ENCODE measurements at regions not wholly inside any gene's neighbourhood (a gene's known extent, or its start where the extent isn't known, plus 50 kb on each side); places are given as distances from the start of the nearest gene placed in this dataset.

GRCh38 chr13:106996867-106997618, 429.1 kb upstream of the ARGLU1 start:
- H3F3A ChIP-seq (ENCODE audit: insufficient read depth): no peaks in the 10 kb centered on the region
- no peak for TF ChIP-seq EZH2phosphoT487 (conservative IDR thresholded peaks at IDR 0.05; ENCODE audit: low read length)
- TF ChIP-seq, protein P1, sequence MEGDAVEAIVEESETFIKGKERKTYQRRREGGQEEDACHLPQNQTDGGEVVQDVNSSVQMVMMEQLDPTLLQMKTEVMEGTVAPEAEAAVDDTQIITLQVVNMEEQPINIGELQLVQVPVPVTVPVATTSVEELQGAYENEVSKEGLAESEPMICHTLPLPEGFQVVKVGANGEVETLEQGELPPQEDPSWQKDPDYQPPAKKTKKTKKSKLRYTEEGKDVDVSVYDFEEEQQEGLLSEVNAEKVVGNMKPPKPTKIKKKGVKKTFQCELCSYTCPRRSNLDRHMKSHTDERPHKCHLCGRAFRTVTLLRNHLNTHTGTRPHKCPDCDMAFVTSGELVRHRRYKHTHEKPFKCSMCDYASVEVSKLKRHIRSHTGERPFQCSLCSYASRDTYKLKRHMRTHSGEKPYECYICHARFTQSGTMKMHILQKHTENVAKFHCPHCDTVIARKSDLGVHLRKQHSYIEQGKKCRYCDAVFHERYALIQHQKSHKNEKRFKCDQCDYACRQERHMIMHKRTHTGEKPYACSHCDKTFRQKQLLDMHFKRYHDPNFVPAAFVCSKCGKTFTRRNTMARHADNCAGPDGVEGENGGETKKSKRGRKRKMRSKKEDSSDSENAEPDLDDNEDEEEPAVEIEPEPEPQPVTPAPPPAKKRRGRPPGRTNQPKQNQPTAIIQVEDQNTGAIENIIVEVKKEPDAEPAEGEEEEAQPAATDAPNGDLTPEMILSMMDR (IDR thresholded peaks at IDR 0.05; ENCODE audit: insufficient read depth, low read length, poor library complexity, severe bottlenecking): no peak

DNA sequence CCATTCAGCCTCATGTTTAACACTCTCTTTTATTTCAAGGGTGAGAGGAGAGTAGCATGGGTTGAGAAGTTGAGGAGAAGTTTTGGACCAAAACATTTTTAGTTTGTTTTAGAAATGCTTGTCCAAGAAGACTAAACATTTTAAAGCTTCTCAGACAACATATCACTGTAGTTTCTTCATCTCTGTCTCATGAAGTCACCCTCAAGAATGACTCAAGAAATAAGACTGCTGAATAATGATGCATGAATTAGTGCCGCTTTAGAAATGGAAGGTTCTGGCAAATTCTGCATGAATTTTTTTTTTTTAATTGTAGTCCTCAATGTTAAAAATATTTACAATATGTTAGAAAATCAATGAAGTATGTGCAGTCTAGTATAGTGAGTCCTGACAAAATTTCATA, 422.7 kb upstream of the ARGLU1 start:
- Histone ChIP-seq H3F3A (ENCODE audit: insufficient read depth) (no peaks in the 10 kb centered on the region), H3K27ac (ENCODE audit: low read depth, low read length) (no peak overlapping the region), H3K79me2 (ENCODE audit: insufficient read depth, low read length) (no peaks in the 10 kb centered on the region), H3K27me3 (ENCODE audit: low read length) (no peaks in the 10 kb centered on the region), H3K9me3 (ENCODE audit: insufficient read depth, low read length) (no peaks in the 10 kb centered on the region), H4K20me1 (ENCODE audit: low read depth, low read length) (no peaks in the 10 kb centered on the region), H2AFZ (ENCODE audit: low read depth, low read length, severe bottlenecking) (no peak overlapping the region), H3K36me3 (ENCODE audit: low read length) (no peaks in the 10 kb centered on the region), H3K4me2 (ENCODE audit: low read depth, low read length, poor library complexity, severe bottlenecking) (no peak overlapping the region), H3K9ac (ENCODE audit: low read length) (no peak overlapping the region), H3K9me2 (replicated peaks; ENCODE audit: insufficient read depth, low read length) (no peaks in the 10 kb centered on the region), H3K4me3 (ENCODE audit: insufficient read depth, low read length, poor library complexity, severe bottlenecking) (no peak overlapping the region)
- TF ChIP-seq, protein P1 (IDR thresholded peaks at IDR 0.05; ENCODE audit: insufficient read depth, low read length, poor library complexity, severe bottlenecking): no peak
- no peak for TF ChIP-seq EZH2phosphoT487 (conservative IDR thresholded peaks at IDR 0.05; ENCODE audit: low read length)

More at GRCh38 chr13:106996867-106997618, 429.1 kb upstream of the ARGLU1 start:
- no peaks in the 10 kb centered on the region for H3K36me3 ChIP-seq (ENCODE audit: low read length)
- H3K9me2 ChIP-seq (replicated peaks; ENCODE audit: insufficient read depth, low read length): no peaks in the 10 kb centered on the region
- H3K4me2 ChIP-seq (ENCODE audit: low read depth, low read length, poor library complexity, severe bottlenecking): no peak overlapping the region
- H3K9ac ChIP-seq (ENCODE audit: low read length): no peak overlapping the region
- no peaks in the 10 kb centered on the region for H4K20me1 ChIP-seq (ENCODE audit: low read depth, low read length)
- no peaks in the 10 kb centered on the region for H3K27me3 ChIP-seq (ENCODE audit: low read length)
- H3K9me3 ChIP-seq (ENCODE audit: insufficient read depth, low read length): no peaks in the 10 kb centered on the region
- no peaks in the 10 kb centered on the region for H3K79me2 ChIP-seq (ENCODE audit: insufficient read depth, low read length)
- no peak overlapping the region for H3K4me3 ChIP-seq (ENCODE audit: insufficient read depth, low read length, poor library complexity, severe bottlenecking)
- no peak overlapping the region for H3K27ac ChIP-seq (ENCODE audit: low read depth, low read length)
- H2AFZ ChIP-seq (ENCODE audit: low read depth, low read length, severe bottlenecking): no peak overlapping the region

- no peak overlapping the region for H3K27ac ChIP-seq (ENCODE audit: low read depth, low read length)
- H3K36me3 ChIP-seq (ENCODE audit: low read length): no peaks in the 10 kb centered on the region
- no peaks in the 10 kb centered on the region for H3K9me3 ChIP-seq (ENCODE audit: insufficient read depth, low read length)
- H3K4me2 ChIP-seq (ENCODE audit: low read depth, low read length, poor library complexity, severe bottlenecking): no peak overlapping the region
- no peaks in the 10 kb centered on the region for H3F3A ChIP-seq (ENCODE audit: insufficient read depth)
- no peaks in the 10 kb centered on the region for H4K20me1 ChIP-seq (ENCODE audit: low read depth, low read length)
- TF ChIP-seq, protein P1 (IDR thresholded peaks at IDR 0.05; ENCODE audit: insufficient read depth, low read length, poor library complexity, severe bottlenecking): no peak
- no peak for TF ChIP-seq EZH2phosphoT487 (conservative IDR thresholded peaks at IDR 0.05; ENCODE audit: low read length)
- no peaks in the 10 kb centered on the region for H3K9me2 ChIP-seq (replicated peaks; ENCODE audit: insufficient read depth, low read length)
- no peak overlapping the region for H2AFZ ChIP-seq (ENCODE audit: low read depth, low read length, severe bottlenecking)
- H3K27me3 ChIP-seq (ENCODE audit: low read length): no peaks in the 10 kb centered on the region
- H3K9ac ChIP-seq (ENCODE audit: low read length): no peak overlapping the region
- no peak overlapping the region for H3K4me3 ChIP-seq (ENCODE audit: insufficient read depth, low read length, poor library complexity, severe bottlenecking)
- H3K79me2 ChIP-seq (ENCODE audit: insufficient read depth, low read length): no peaks in the 10 kb centered on the region
Observed at GRCh38 chr13:106989876-106990275, 421.9 kb upstream of the ARGLU1 start.

All from SU-DHL-6 (cell line).